K562 (cell line): ENCODE measurements at regions not wholly inside any gene's neighbourhood (a gene's known extent, or its start where the extent isn't known, plus 50 kb on each side); places are given as distances from the start of the nearest gene placed in this dataset.

Experiments used
- ATAC-seq: fragments of 200-7000 bp; cut with Tn5 transposase; 3 replicates; pipeline ENCODE4 v1.9.1; 2020; ENCODE audit warnings: moderate library complexity
- BruUV-seq: library from RNA; stranded (reverse); fragments of 400-500 nt; replicated peaks from 2 replicates; lab custom pipeline; 2021; lab: Mats Ljungman, UMichigan
- CTCF ChIA-PET: fragments of 300-600 bp; formaldehyde crosslinking; extraction: SDS; loops from one replicate; lab custom pipeline; 2021; ENCODE audit warnings: low intra/inter-chr PET ratio; lab: Yijun Ruan, JAX
- POLR2A ChIA-PET: fragments of 300-600, 350-650 bp; sonication (Branson Sonifier 250); formaldehyde crosslinking; extraction: SDS; loops from one replicate; lab custom pipeline; 2021; ENCODE audit warnings: antibody characterized with exemption, inconsistent platforms; lab: Yijun Ruan, JAX
- DNase-seq, 4 experiments: peaks; one replicate each; pipeline versions ENCODE4 v3.0.0 to v3.0.0-alpha.2; 2011 to 2018; ENCODE audit warnings: low spot score in 3 of 4, mixed read lengths in 3 of 4; ENCODE audit errors: extremely low read depth in 1 of 4
- FAIRE-seq: peaks from 2 replicates; lab custom pipeline; 2011; peaks lifted over from hg19 to GRCh38; lab: Jason Lieb, UNC
- H2AFZ ChIP-seq: 2 replicates; pipeline ENCODE4 v1.6.0; 2011; ENCODE audit warnings: low read depth, low read length, control low read depth, inconsistent platforms
- H3K27ac ChIP-seq: fragments of 200-600 bp; 3 replicates; pipeline ENCODE4 v1.8.0; 2011; ENCODE audit warnings: low read depth, mild to moderate bottlenecking, control low read depth, inconsistent platforms, low read length, moderate library complexity, mixed read lengths; ENCODE audit errors: extremely low read depth
- H3K27me3 ChIP-seq, 2 experiments: fragments of 300-600 bp in 1 of 2; 2 replicates in 1 of 2; 3 replicates in 1 of 2; pipeline versions ENCODE4 v1.6.0 to v1.8.0; 2011; ENCODE audit warnings: inconsistent platforms in 2 of 2, low read length in 2 of 2, mild to moderate bottlenecking in 1 of 2, mixed read lengths in 1 of 2, moderate library complexity in 1 of 2; ENCODE audit not compliant: control insufficient read depth in 2 of 2, insufficient read depth in 2 of 2
- H3K36me3 ChIP-seq: fragments of 300-600 bp; 3 replicates; pipeline ENCODE4 v1.8.0; 2011; ENCODE audit warnings: mild to moderate bottlenecking, low read length, inconsistent platforms; ENCODE audit not compliant: control insufficient read depth, insufficient read depth
- H3K4me1 ChIP-seq, 2 experiments: fragments of 200-600 bp in 1 of 2; replicated peaks in 1 of 2; 2 replicates in 1 of 2; 3 replicates in 1 of 2; pipeline versions ENCODE4 v1.5.1 to v1.8.0; 2011; ENCODE audit warnings: inconsistent platforms in 2 of 2, low read length in 2 of 2, mild to moderate bottlenecking in 1 of 2, mixed read lengths in 1 of 2, moderate library complexity in 1 of 2; ENCODE audit not compliant: control insufficient read depth in 2 of 2, insufficient read depth in 2 of 2
- H3K4me2 ChIP-seq: 2 replicates; pipeline ENCODE4 v1.6.1; 2011; ENCODE audit warnings: low read length, control low read depth, inconsistent platforms, mixed read lengths; ENCODE audit not compliant: insufficient read depth
- H3K4me3 ChIP-seq: fragments of 200-600 bp; sonication (generic), shearing (Covaris generic); 2 replicates; pipeline ENCODE4 v1.5.1; 2016; ENCODE audit warnings: control low read depth, inconsistent platforms
- H3K79me2 ChIP-seq: fragments of 200-600 bp; 3 replicates; pipeline ENCODE4 v1.8.0; 2011; ENCODE audit warnings: low read length, inconsistent platforms; ENCODE audit not compliant: control insufficient read depth, insufficient read depth
- H3K9ac ChIP-seq, 2 experiments: 2 replicates each; pipeline versions ENCODE4 v1.6.0 to v1.6.1; 2011; ENCODE audit warnings: low read depth in 2 of 2, low read length in 2 of 2, control low read depth in 1 of 2, inconsistent platforms in 1 of 2, mild to moderate bottlenecking in 1 of 2, mixed read lengths in 1 of 2; ENCODE audit not compliant: insufficient read depth in 1 of 2
- H3K9me1 ChIP-seq: one replicate; pipeline ENCODE4 v1.6.0; 2011; ENCODE audit warnings: inconsistent platforms, mild to moderate bottlenecking, low read length, moderate library complexity; ENCODE audit not compliant: control insufficient read depth, insufficient read depth
- H3K9me3 ChIP-seq: replicated peaks from 2 replicates; pipeline ENCODE4 v1.5.1; 2011; ENCODE audit warnings: low read depth, low read length, inconsistent platforms; ENCODE audit not compliant: control insufficient read depth, insufficient read depth
- H4K20me1 ChIP-seq: replicated peaks from 2 replicates; pipeline ENCODE4 v1.6.1; 2011; ENCODE audit warnings: low read length, inconsistent platforms, mixed read lengths; ENCODE audit not compliant: control insufficient read depth, insufficient read depth
- CBFA2T2 ChIP-seq: fragments of 450-650 bp; conservative IDR thresholded peaks from 2 replicates; pipeline ENCODE4 v1.6.1; 2017; ENCODE audit warnings: mild to moderate bottlenecking
- DDX20 ChIP-seq: fragments of 450-650 bp; IDR thresholded peaks from 2 replicates; pipeline ENCODE4 v1.6.1; 2016; ENCODE audit warnings: missing genetic modification characterization, low read depth, mild to moderate bottlenecking, missing compliant biosample characterization, moderate library complexity
- DIDO1 ChIP-seq: fragments of 450-650 bp; IDR thresholded peaks from 2 replicates; pipeline ENCODE4 v1.6.1; 2016; ENCODE audit warnings: low read depth, missing biosample characterization, missing genetic modification characterization
- HIVEP1 ChIP-seq: fragments of 250-450 bp; sonication (Bioruptor Pico); IDR thresholded peaks from 2 replicates; pipeline ENCODE4 v1.4.0; 2020; ENCODE audit warnings: mild to moderate bottlenecking
- HMGN3 ChIP-seq: IDR thresholded peaks from 2 replicates; pipeline ENCODE4 v1.6.1; 2011; ENCODE audit warnings: borderline replicate concordance, low read depth, mild to moderate bottlenecking, mixed read lengths, low read length; ENCODE audit not compliant: insufficient read length; ENCODE audit errors: extremely low read depth
- HOXB6 ChIP-seq: fragments of 250-450 bp; sonication (Bioruptor Pico); IDR thresholded peaks from 2 replicates; pipeline ENCODE4 v1.5.1; 2022; ENCODE audit warnings: mild to moderate bottlenecking, borderline replicate concordance
- KHSRP ChIP-seq: fragments of 450-650 bp; IDR thresholded peaks from 2 replicates; pipeline ENCODE4 v1.6.1; 2017
- MAFF ChIP-seq: IDR thresholded peaks from 2 replicates; pipeline ENCODE4 v1.6.1; 2012; ENCODE audit warnings: low read length, improper control_type of control experiment
- MTA2 ChIP-seq: fragments of 450-650 bp; IDR thresholded peaks from 2 replicates; pipeline ENCODE4 v1.6.1; 2016; ENCODE audit warnings: low read depth
- PHTF2 ChIP-seq: fragments of 250-450 bp; sonication (Bioruptor Pico); IDR thresholded peaks from 2 replicates; pipeline ENCODE4 v1.5.0; 2021; ENCODE audit warnings: mild to moderate bottlenecking
- POLR2B ChIP-seq: fragments of 450-650 bp; IDR thresholded peaks from 2 replicates; pipeline ENCODE4 v1.6.1; 2018; ENCODE audit warnings: low read depth; ENCODE audit not compliant: partially characterized antibody
- SMAD2 ChIP-seq: fragments of 150-350 bp; IDR thresholded peaks from 2 replicates; pipeline ENCODE4 v1.6.1; 2014; ENCODE audit warnings: low read depth, mild to moderate bottlenecking, low read length
- U2AF1 ChIP-seq: fragments of 200-400 bp; formaldehyde crosslinking; optimal IDR thresholded peaks from 2 replicates; pipeline ENCODE3; 2017; ENCODE audit warnings: mild to moderate bottlenecking, low read depth, low read length, moderate library complexity
- ZFPM2 ChIP-seq: fragments of 250-450 bp; sonication (Bioruptor Pico); IDR thresholded peaks from 2 replicates; pipeline ENCODE4 v1.5.1; 2022; ENCODE audit warnings: mild to moderate bottlenecking
- ZNF282 ChIP-seq: sonication (generic); formaldehyde crosslinking; IDR thresholded peaks from 2 replicates; pipeline ENCODE4 v1.8.1; 2023; ENCODE audit warnings: missing genetic modification reagents
- WGBS: fragments of 100-300 bp; shearing (Covaris generic); methylation state at CpG from one replicate; pipeline ENCODE4 v1.1.6; 2016; ENCODE audit warnings: low coverage, mixed read lengths; ENCODE audit not compliant: insufficient coverage; ENCODE audit errors: missing lambda C conversion rate; 5-methylcytosine and 5-hydroxymethylcytosine counted together
- in situ Hi-C: fragments of 300-500 bp; cut with MboI; formaldehyde crosslinking; loops from 4 replicates; pipeline ENCODE4 v1.15.0; 2018; ENCODE audit warnings: inconsistent platforms, mixed read lengths
- intact Hi-C: fragments of 100-400 bp; cut with micrococcal nuclease; formaldehyde crosslinking; loops from 2 replicates; pipeline ENCODE4 v1.14.2; 2022
- TF ChIP-seq, protein P1 (sequence below): fragments of 450-650 bp; IDR thresholded peaks from 2 replicates; pipeline ENCODE4 v1.6.1; 2018; ENCODE audit warnings: mild to moderate bottlenecking, low read depth; ENCODE audit not compliant: partially characterized antibody
- TF ChIP-seq, protein P2 (sequence below): fragments of 250-450 bp; sonication (Bioruptor Pico); IDR thresholded peaks from 2 replicates; pipeline ENCODE4 v1.6.1; 2021; ENCODE audit warnings: mild to moderate bottlenecking

DNA sequence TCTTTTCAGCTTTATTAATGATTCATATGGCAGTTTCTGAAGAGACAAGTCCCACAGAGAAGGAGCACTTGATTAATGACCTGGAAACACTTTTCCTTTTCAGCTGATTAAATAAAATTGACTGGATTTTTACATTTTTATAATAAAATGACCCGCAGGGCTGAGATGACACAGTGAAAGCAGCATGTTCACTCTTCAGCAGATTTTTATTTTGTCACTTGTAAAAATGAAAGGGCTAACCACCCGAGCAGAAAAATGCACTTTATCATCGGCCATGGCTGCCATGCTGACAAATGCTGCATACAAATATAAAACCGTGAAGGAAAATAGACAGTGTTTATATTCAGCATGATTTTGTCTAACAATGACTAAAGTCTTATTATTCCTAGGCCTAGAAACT, 321.6 kb upstream of the ITGA1 start:
- Histone ChIP-seq H3K4me2 (no peak overlapping the region), H3K4me1 (no peaks in the 10 kb centered on the region), H3K79me2 (no peaks in the 10 kb centered on the region), H3K9me1 (no peaks in the 10 kb centered on the region), H3K36me3 (no peaks in the 10 kb centered on the region), H3K9ac (no peak overlapping the region), H3K27ac (no peak overlapping the region), H3K27me3 (no peaks in the 10 kb centered on the region), H4K20me1 (no peaks in the 10 kb centered on the region), H3K4me3 (no peak overlapping the region), H2AFZ (no peak overlapping the region), H3K9me3 (no peaks in the 10 kb centered on the region)
- WGBS, result 3% methylated on average over 4 of the region's 4 CpGs
- in situ Hi-C loops (no loop called here), intact Hi-C loops (no loop called here)
- FAIRE-seq, result no peak
- POLR2A ChIA-PET, result no interaction called here
- no peak for ATAC-seq
- no peak for DNase-seq
- no TSS peak for BruUV-seq
- no peak for TF ChIP-seq HIVEP1
- no peak for TF ChIP-seq PHTF2
- no peak for TF ChIP-seq U2AF1
- no peak for TF ChIP-seq DIDO1 (tag)
- TF ChIP-seq KHSRP, result no peak
- CTCF ChIA-PET, result no interaction called here

GRCh38 chr5:52466749-52467520, 320.8 kb upstream of the ITGA1 start:
- FAIRE-seq, result no peak
- TF ChIP-seq, protein P1, sequence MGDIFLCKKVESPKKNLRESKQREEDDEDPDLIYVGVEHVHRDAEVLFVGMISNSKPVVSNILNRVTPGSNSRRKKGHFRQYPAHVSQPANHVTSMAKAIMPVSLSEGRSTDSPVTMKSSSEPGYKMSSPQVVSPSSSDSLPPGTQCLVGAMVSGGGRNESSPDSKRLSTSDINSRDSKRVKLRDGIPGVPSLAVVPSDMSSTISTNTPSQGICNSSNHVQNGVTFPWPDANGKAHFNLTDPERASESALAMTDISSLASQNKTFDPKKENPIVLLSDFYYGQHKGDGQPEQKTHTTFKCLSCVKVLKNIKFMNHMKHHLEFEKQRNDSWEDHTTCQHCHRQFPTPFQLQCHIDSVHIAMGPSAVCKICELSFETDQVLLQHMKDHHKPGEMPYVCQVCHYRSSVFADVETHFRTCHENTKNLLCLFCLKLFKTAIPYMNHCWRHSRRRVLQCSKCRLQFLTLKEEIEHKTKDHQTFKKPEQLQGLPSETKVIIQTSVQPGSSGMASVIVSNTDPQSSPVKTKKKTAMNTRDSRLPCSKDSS, result no peak
- TF ChIP-seq MTA2 (no peak), ZFPM2 (CRISPR knock-in tag) (no peak), MAFF (no peak), HMGN3 (no peak), HOXB6 (CRISPR knock-in tag) (no peak), SMAD2 (no peak), CBFA2T2 (no peak), POLR2B (no peak), ZNF282 (no peak), DDX20 (no peak)
- TF ChIP-seq, protein P2, sequence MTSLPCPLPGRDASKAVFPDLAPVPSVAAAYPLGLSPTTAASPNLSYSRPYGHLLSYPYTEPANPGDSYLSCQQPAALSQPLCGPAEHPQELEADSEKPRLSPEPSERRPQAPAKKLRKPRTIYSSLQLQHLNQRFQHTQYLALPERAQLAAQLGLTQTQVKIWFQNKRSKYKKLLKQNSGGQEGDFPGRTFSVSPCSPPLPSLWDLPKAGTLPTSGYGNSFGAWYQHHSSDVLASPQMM (CRISPR knock-in tag), result no peak
- Histone ChIP-seq H3K4me3 (no peak overlapping the region), H3K9ac (no peak overlapping the region), H3K36me3 (no peaks in the 10 kb centered on the region), H3K4me1 (no peaks in the 10 kb centered on the region), H3K79me2 (no peaks in the 10 kb centered on the region), H3K27ac (no peak overlapping the region), H3K9me1 (no peaks in the 10 kb centered on the region), H3K9me3 (no peaks in the 10 kb centered on the region), H4K20me1 (no peaks in the 10 kb centered on the region), H3K27me3 (no peaks in the 10 kb centered on the region), H3K4me2 (no peak overlapping the region), H2AFZ (no peak overlapping the region)
- CTCF ChIA-PET, result no interaction called here
- POLR2A ChIA-PET, result no interaction called here
- intact Hi-C loops, result no loop called here
- no peak for DNase-seq
- BruUV-seq, result no TSS peak
- ATAC-seq, result no peak
- in situ Hi-C loops, result no loop called here
- WGBS, result under 1% methylated on average over 7 of the region's 7 CpGs
